ENCODE measurements at regions not wholly inside any gene's neighbourhood (a gene's known extent, or its start where the extent isn't known, plus 50 kb on each side); places are given as distances from the start of the nearest gene placed in this dataset.

DNA sequence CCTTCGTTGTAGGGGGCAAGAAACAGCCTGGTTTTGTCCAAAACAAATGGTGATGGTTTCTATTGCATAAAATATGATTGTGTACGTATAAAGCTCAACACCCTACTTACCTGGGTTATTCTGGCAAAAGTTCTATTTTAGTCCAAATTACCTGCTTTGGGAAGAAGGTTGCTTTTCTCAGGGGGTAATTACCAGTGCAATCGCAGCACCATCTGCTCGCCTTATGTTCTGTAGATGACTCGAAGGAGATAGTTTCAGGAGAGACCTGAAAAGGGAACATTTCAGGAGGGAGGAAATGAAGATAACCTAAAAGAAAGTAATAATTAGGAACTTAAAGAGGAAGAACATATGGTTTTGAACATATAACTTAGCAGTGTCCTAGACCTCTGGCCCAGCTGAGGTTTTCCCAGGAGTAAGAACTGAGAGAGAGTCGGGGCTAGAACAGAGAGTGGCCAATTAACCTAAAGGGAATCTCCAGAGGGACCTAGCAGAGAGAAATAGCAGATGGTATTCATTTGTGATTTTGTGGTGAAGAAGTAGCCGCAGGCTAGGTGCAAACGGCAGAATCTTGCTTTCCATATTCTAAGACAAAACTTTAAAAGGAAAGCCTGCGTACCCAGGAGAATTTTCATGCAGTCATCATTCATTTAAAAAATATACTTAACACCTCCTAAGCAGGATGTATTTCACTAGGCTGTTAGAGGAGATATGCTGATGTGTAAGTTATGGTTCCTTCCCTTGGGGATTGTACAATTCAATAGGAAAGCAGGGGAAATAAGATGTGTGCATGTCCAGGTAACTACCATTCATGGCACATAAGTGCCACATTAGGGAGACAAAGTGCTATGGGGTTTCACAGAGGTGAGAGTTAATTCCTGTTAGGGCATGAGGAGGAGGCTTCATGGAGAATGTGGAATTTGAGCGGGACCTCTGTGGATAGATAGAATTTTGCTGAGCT lies 113.0 kb upstream of the SLC10A2 start:
- DNase-seq, result peak; percentile 95

DNA sequence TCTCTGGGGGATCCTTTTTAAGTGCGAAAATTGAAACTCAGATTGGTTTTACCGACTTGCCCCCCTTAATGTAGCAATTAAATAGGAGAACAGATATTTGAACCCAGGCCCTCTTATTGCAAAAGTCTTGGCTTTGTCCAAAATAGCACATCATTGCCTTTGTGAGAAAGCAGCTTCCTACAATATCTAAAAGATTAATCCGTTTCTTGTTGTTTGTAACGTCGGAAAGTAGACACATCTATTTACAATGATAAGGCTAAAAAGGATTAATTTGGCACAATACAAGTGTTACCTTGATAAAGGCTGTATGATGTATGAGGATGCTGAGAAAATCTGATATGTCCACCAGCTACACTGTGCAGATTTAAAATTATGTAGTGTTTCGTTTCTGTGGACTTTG lies 108.7 kb upstream of the SLC10A2 start:
- no peak for DNase-seq

DNA sequence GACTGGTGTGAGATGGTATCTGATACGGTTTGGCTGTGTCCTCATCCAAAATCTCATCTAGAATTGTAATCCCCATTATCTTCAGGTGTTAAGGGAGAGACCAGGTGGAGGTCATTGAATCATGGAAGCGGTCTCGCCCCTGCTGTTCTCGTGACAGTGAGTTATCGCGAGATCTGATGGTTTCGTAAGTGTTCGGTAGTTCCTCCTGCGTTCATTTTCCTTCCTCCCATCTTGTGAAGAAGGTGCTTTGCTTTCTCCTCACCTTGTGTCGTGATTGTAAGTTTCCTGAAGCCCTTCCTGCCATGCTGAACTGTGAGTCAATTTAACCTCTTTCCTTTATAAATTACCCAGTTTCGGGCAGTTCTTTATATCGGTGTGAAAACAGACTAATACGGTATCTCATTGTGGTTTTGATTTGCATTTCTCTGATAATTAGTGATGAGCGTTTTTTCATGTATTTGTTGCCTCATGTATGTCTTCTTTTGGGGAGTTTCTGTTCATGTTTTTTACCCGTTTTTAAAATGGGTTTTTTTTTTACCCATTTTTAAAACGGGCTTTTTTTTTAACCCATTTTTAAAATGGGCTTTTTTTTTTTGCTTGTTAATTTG lies 102.8 kb upstream of the SLC10A2 start:
- DNase-seq, result no peak

DNA sequence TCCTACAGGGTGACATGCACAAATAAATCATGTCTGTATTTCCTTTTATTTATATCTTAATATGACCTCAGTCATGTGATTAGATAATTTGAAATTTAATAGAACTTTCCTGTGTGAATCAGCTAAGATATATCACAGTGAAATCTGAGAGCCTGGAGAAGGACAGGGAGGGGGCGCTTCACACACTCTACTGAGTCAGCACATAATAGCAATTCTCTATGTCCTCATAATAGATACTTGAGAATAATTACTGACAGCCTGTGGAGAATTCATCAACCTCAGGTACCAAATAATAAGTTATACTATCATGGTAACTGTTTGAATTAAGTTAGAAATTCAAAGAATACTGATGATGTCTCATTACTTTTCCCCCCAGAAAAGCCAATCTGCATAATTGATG lies 98.0 kb upstream of the SLC10A2 start:
- peak; percentile 62 for DNase-seq

DNA sequence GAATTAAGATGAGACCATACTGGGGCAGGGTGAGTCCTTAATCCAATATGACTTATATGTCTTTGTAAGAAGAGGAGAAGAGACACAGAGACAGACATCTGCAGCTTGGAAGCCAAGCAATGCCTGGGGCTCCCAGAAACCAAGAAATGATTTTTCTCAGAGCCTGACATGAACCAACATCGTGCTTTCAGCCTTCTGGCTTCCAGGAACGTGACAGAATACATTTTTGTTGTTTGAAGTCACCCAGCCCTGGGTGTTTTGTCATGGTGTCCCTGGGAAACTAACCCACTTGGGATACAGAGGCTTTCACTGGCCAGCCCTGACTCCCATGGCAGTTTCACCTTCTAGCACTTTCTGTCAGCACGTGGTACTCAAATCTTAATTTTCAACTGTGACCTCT lies 95.3 kb upstream of the SLC10A2 start:
- no peak for DNase-seq

DNA sequence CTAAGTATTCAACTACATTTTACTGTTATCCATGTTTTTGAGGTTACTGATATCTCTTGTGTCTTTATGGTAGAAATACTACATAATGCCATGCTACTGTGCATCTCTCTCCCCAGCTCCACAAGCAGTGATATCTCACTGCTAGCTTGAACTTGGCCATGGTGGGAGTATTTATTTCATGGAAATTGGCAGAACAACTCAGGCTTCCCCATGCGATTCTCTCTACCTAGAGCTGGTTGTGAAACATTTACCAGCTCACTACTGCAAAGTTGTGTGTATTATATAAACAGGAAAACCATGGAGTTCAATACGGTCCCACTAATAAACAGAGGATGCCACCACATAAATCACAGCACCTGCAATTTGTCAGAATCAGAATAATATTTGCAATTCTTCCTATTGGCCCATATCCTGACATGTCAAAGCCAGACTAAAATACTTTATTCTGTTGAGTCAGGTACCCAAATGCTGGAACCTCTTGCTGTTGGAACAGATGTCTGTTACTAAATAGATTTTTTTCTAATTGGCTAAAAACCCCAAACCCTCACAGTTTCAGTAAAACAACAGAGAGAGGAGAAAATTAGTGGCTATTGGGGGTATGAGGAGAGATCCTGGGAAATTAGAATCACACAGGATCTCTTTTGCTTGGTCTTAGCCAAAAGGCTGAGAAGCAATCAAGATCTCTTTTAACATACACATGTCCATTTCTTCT lies 91.4 kb upstream of the SLC10A2 start:
- no peak for DNase-seq

DNA sequence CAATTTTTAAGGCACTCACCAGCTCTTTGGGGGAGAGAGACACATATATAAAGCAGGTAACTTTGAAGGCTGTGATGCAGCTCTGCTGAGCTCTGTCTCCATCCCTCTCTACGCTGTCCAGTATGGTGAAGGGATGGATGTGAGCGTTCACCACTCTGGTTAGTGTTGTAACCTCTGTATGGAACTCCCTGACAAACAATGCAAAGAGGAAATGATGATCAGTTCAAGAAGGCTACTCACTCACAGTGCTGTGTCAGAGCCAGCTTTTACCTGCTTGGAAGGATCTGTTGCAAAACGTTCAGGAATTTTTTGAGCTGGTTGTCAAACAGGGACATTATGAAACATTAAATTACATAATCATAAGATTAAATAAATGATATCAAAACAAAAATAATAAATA lies 90.8 kb upstream of the SLC10A2 start:
- peak; percentile 21 for DNase-seq

DNA sequence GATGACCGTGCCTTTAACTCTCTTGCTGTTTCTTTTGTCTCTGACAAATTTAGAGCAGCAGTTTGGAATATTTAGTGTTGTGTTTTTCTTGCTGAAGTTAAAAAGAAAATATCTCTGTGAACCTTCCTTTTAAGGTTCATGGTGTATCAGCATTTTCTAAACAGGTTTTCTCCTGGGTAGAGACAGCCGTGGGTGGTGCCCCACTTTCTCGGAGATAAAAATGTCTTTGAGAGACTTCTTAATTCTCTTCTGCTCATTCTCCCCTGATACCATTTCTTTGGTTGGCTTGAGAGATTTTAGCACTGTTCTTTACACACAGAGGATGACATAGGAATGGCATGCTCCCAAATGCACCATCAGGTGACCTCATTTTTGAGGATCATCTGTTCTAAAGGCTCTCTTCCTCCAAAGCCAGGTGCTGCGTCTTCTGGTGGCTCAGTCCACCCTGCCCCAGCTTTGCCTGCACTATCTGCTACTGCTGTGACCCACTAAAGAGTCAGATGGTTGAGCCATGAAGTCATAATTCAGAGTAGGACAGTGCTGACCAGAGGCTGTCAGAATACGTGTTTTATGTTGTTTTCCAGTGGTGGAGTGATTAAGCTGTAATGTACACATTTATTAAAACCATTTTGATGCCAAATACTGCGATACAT lies 90.3 kb upstream of the SLC10A2 start:
- peak; percentile 33 for DNase-seq

DNA sequence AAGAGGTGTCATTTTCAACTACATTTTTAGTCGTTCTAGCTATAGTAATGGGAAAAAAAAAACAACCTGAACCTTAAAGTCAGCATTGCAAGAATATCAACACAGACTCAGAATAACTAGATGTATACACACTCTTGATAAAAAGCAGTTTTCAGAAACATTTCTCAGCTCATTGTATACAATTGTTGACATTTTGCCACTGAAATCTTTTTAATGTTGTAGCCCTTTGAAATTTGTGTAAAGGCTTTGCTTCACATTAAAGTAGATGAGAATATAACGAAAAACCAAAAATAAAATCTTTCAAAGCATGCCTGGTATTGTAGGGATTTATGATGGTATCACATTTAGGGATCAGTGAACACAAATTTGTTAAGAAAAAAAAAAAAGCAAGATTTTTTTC lies 87.2 kb upstream of the SLC10A2 start:
- no peak for DNase-seq

DNA sequence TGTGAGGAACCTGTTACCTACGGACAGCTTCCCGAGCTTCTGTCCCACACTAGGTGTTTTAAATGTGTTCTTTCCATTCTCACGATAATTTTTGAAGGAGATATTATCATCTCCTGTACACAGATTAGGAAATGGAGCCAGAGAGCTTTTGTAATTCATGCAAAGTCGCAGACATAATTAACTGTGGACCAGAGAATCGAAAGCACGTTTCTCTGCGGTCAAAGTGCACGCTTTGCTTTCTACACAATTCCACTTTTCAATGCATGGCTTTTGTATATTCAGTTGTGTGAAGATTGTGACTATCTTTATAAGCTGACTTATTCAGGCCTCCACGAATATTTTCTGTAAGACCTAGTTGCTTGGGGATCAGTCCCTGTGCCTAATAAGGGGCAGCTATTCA lies 81.7 kb upstream of the SLC10A2 start:
- DNase-seq, result no peak

DNA sequence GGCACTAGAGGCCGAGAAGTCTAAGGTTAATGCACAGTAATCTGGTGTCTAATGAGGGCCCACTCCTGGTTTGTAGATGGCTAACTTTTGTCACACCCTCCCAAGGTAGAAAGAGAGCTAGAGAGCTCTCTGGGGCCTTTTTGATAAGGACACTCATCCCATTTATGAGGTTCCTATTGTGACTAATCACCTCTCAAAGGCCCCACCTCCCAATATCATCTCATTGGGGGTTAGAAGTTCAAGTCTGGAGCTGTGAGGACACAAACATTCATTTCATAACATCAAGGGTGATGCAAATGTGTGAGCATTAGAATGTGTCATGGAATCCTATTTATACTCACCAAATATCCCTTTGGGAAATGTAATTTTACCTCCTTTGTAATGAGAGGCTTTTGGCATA lies 79.2 kb upstream of the SLC10A2 start:
- no peak for DNase-seq

DNA sequence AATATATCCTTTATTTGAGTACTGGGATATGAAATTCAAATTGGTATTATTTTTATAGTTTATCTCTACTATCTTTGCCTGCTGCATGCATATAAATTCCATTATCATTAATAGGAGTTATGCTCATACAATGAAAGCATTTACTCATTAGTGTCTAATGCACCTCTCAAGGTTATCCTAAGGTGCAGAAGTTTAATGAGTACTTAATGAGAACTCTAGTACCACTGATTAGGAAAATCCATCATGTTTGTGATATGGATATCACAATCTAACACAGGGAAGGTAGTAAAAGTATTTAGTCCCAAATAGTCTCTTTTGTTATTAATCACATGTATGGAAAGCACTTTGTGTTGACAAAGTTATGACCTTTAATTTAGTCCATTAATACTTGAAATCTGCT lies 77.2 kb upstream of the SLC10A2 start:
- no peak for DNase-seq

DNA sequence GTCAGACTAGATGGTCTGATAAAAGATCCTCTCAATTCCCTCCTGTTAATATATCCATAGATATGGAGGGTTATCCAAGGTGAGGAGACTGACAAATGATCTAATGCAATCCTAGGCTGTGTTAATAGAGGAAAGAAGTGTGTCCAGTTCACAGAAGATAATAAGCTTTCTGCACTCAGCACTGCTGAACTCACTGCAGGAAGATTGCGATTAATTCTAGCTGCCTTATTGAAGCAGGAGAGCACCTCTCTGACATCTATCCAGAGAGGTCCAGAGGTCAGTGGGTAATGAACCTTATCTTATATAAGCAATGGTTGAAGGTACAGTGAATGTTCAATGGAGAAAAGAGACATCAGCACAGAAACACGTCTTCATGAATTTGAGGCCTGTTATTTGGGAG lies 75.9 kb upstream of the SLC10A2 start:
- no peak for DNase-seq

DNA sequence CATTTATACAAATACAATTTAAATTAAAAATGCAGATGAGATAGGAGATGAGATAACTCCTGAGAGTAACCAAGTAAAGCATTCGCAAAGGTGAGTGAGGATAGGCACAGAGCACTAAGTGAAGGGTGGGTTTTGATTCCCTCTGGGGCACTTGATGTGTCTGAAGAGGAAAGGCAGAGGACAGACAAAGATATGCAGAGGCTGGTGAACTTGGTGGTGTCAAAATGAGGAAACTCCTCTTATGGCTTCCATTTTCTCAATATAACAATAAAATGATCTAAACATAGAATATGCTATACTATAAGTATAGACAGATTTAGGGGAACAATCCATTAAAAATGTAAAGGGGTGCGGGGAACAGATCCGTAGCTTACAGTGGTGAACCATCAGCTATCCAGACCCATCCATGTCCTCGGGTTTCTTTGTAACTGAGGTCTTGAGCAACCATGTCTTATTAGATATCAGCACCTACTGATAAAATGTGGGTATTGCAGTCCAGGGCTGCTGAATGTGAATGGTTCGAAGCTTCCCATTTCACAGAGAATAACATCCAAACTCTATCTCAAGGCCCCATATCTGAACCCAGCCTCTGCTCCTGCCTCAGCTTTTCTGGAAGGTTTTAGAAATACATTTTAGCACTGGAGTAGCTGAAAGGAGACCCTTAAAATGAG lies 73.9 kb upstream of the SLC10A2 start:
- peak; percentile 69 for DNase-seq

DNA sequence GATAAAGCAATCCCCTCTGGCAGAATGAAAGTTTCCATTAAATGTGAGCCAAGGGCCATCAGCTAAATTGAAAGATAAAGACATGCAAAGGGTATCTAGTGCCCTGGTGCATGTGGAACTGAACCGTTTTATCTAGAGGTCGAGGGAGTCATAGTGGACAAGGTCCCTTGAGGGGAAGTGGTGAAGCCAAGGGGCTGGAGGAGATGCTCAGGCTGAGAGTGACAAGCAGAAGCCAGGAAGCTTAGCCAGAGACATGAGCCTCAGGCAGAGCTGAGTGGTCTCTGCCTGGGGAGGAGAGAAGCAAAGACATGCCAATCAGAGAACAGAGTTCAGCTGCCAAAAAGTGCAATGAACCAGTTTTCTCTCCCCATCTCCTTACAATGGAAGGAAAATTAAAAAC lies 68.1 kb upstream of the SLC10A2 start:
- no peak for DNase-seq

DNA sequence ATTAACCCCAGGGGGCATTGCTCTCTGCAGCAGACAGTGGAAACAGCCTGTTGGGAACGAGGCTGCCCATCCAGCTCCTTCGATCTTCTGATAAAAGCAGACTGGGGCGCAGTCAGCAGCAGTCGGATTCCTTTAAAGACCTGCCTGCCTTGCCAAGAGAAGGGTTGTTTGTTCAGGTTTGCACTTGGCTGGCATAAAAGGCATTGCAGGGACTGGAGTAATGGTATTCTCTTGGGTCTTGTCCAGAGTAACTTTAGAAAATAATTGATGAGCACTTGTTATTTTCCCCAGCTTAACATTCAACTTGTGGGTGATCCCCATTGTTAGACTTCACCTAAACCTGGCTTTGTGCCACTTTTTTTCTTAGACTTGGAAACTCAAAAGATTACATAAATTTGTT lies 67.3 kb upstream of the SLC10A2 start:
- DNase-seq, result peak; percentile 53

DNA sequence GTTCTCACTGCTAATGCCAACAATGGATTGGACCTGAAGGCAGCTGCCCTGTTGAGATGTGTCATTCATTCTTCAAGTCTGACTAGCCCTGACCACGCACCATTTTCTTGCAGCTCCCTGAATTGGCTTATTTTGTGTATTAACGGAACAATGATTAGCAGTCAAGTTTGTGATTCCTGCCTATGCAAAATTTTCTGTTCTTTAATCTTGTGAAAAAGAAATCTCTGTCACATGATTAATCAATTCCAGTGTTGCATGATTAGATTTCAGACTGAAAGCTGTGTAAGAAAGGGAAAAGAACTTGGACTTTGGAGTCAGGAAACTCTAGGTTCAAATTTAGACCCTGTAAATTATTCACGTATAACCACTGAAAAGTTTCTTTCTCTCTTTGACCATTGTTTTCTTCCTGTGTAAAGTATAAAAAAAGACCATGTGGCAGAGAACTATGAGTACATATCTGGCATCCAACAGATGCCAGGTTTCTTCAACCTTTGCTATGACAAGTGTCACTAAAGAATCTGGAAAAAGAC lies 64.5 kb upstream of the SLC10A2 start:
- no peak for DNase-seq

DNA sequence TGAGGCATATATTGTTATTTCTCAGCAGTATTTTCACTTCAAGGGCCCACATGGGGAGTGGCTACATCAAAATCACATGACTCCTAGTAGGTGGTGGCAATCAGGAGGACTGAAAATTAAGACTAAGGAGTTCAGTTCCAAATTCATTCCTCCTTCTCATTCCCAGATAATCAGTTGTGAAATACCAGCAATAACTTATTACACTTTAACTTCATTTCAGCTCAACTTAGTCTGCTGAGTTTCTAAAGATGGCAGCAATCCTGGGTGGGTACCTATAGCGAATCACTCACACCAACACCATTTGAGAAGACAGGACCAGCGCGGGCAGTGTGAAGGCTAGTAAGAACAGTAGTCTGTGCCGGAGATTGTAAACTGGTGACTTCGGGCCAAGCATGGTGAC lies 63.9 kb upstream of the SLC10A2 start:
- DNase-seq, result no peak
